Neuronal stem cell (in vitro differentiated cells): ENCODE measurements at regions not wholly inside any gene's neighbourhood (a gene's known extent, or its start where the extent isn't known, plus 50 kb on each side); places are given as distances from the start of the nearest gene placed in this dataset.

Experiments
- DNase-seq: peaks from one replicate; pipeline ENCODE4 v3.0.0-alpha.2; 2013; ENCODE audit warnings: low spot score
- H2AFZ ChIP-seq: one replicate; pipeline ENCODE4 v1.6.1; 2013; ENCODE audit warnings: mild to moderate bottlenecking, low read length, inconsistent platforms
- H2AK5ac ChIP-seq: 2 replicates; pipeline ENCODE4 v1.6.1; 2013; ENCODE audit warnings: low read depth, mild to moderate bottlenecking, inconsistent platforms, low read length, moderate library complexity, mixed read lengths
- H2BK120ac ChIP-seq: 2 replicates; pipeline ENCODE4 v1.6.1; 2013; ENCODE audit warnings: low read depth, mild to moderate bottlenecking, inconsistent platforms, low read length, moderate library complexity, mixed read lengths
- H2BK12ac ChIP-seq: one replicate; pipeline ENCODE4 v1.6.1; 2013; ENCODE audit warnings: low read length, inconsistent platforms
- H2BK15ac ChIP-seq: 2 replicates; pipeline ENCODE4 v1.6.1; 2013; ENCODE audit warnings: mild to moderate bottlenecking, low read length, inconsistent platforms, mixed read lengths
- H2BK5ac ChIP-seq: one replicate; pipeline ENCODE4 v1.6.1; 2013; ENCODE audit warnings: inconsistent platforms, mild to moderate bottlenecking, low read length, moderate library complexity
- H3K14ac ChIP-seq: one replicate; pipeline ENCODE4 v1.6.1; 2013; ENCODE audit warnings: low read length, inconsistent platforms
- H3K18ac ChIP-seq: 2 replicates; pipeline ENCODE4 v1.6.1; 2013; ENCODE audit warnings: low read length, inconsistent platforms
- H3K23ac ChIP-seq: 2 replicates; pipeline ENCODE4 v1.6.1; 2013; ENCODE audit warnings: low read depth, mild to moderate bottlenecking, mixed read lengths, low read length, inconsistent platforms; ENCODE audit not compliant: poor library complexity
- H3K27ac ChIP-seq: replicated peaks from 3 replicates; pipeline ENCODE4 v1.5.1; 2013; ENCODE audit warnings: low read length, inconsistent platforms
- H3K27me3 ChIP-seq, 3 experiments: 2 replicates each; pipeline ENCODE4 v1.6.1; 2013; ENCODE audit warnings: low read length in 3 of 3, mild to moderate bottlenecking in 2 of 3, inconsistent platforms in 1 of 3, low read depth in 1 of 3, mixed read lengths in 1 of 3, moderate library complexity in 1 of 3; ENCODE audit not compliant: control insufficient read depth in 3 of 3, insufficient read depth in 3 of 3
- H3K36me3 ChIP-seq, 2 donors: replicated peaks in 1 of 2; 2 replicates each; pipeline ENCODE4 v1.6.1; 2013; ENCODE audit warnings: low read length in 2 of 2; ENCODE audit not compliant: control insufficient read depth in 2 of 2, insufficient read depth in 2 of 2
- H3K4ac ChIP-seq: 2 replicates; pipeline ENCODE4 v1.6.1; 2013; ENCODE audit warnings: inconsistent platforms, mild to moderate bottlenecking, low read length, moderate library complexity
- H3K4me1 ChIP-seq, 2 donors: 1 replicate in 1 of 2; 2 replicates in 1 of 2; pipeline ENCODE4 v1.6.1; 2013; ENCODE audit warnings: low read length in 2 of 2, low read depth in 1 of 2; ENCODE audit not compliant: control insufficient read depth in 2 of 2, insufficient read depth in 1 of 2
- H3K4me2 ChIP-seq: one replicate; pipeline ENCODE4 v1.6.1; 2013; ENCODE audit warnings: mild to moderate bottlenecking, low read length, inconsistent platforms; ENCODE audit not compliant: insufficient read depth, poor library complexity, severe bottlenecking
- H3K4me3 ChIP-seq, 2 donors: 2 replicates each; pipeline ENCODE4 v1.5.1; 2013; ENCODE audit warnings: low read length in 2 of 2, mild to moderate bottlenecking in 2 of 2, inconsistent platforms in 1 of 2, moderate library complexity in 1 of 2
- H3K79me1 ChIP-seq: one replicate; pipeline ENCODE4 v1.6.1; 2013; ENCODE audit warnings: low read depth, mild to moderate bottlenecking, inconsistent platforms, low read length, moderate library complexity
- H3K9ac ChIP-seq: one replicate; pipeline ENCODE4 v1.6.1; 2013; ENCODE audit warnings: mild to moderate bottlenecking, low read depth, low read length, inconsistent platforms; ENCODE audit not compliant: poor library complexity
- H3K9me3 ChIP-seq, 2 donors: replicated peaks in 1 of 2; 2 replicates each; pipeline versions ENCODE3 to v1.6.1; 2013; ENCODE audit warnings: low read length in 2 of 2, mild to moderate bottlenecking in 2 of 2, inconsistent platforms in 1 of 2, low read depth in 1 of 2, mixed read lengths in 1 of 2, moderate library complexity in 1 of 2; ENCODE audit not compliant: control insufficient read depth in 2 of 2, insufficient read depth in 1 of 2
- H4K8ac ChIP-seq: one replicate; pipeline ENCODE4 v1.6.1; 2013; ENCODE audit warnings: low read depth, mild to moderate bottlenecking, inconsistent platforms, low read length, moderate library complexity
- H4K91ac ChIP-seq: one replicate; pipeline ENCODE4 v1.6.1; 2013; ENCODE audit warnings: low read length, low read depth, mild to moderate bottlenecking, inconsistent platforms; ENCODE audit not compliant: poor library complexity
- WGBS, 2 donors: extraction: QIAGEN DNeasy Blood & Tissue Kit; methylation state at CpG; one replicate each; pipeline ENCODE4 v1.1.7; 2013; ENCODE audit warnings: missing lambda C conversion rate in 2 of 2, mixed read lengths in 1 of 2; ENCODE audit not compliant: insufficient read length in 2 of 2, insufficient replicate concordance in 1 of 2; ENCODE audit errors: extremely low coverage in 2 of 2; 5-methylcytosine and 5-hydroxymethylcytosine counted together

- Histone ChIP-seq H2AFZ (no peak overlapping the region), H3K4me1 (no peaks in the 10 kb centered on the region), H2AK5ac (peak overlapping the region; percentile 76), H3K4me2 (peak overlapping the region; percentile 78), H3K9ac (peak overlapping the region; percentile 98), H2BK120ac (peak overlapping the region; percentile 92), H3K4me3 (peak overlapping the region in 1 of 2 donors; percentile 84), H4K91ac (no peak overlapping the region), H2BK15ac (peak overlapping the region; percentile 85), H3K36me3 (peaks cover 0 to 3% of the 10 kb centered on the region in 2 donors), H2BK12ac (no peak overlapping the region), H4K8ac (no peak overlapping the region), H3K79me1 (no peaks in the 10 kb centered on the region), H2BK5ac (peak overlapping the region; percentile 89), H3K27me3 (peaks cover 0 to 60% (median 0%) of the 10 kb centered on the region in 3 experiments), H3K23ac (peak overlapping the region; percentile 55), H3K9me3 (peaks cover 0 to 4% of the 10 kb centered on the region in 2 donors), H3K27ac (peak overlapping the region; percentile 86), H3K4ac (no peak overlapping the region), H3K14ac (no peak overlapping the region), H3K18ac (peak overlapping the region; percentile 99)
- no CpG with 5 or more reads among the region's 9 CpGs for WGBS, 2 donors
- DNase-seq = no peak
Observed at GRCh38 chr10:109457302-109457638, 466.0 kb downstream of the XPNPEP1 start.

GRCh38 chr10:109456566-109457301 lies 466.6 kb downstream of the XPNPEP1 start:
- H3K4me3 ChIP-seq = peak overlapping the region in 1 of 2 donors; percentile 84
- H2AFZ ChIP-seq = no peak overlapping the region
- no peaks in the 10 kb centered on the region for H3K4me1 ChIP-seq
- WGBS, 2 donors = no CpG with 5 or more reads among the region's 59 CpGs
- peak overlapping the region; percentile 45 for H4K8ac ChIP-seq
- H3K27ac ChIP-seq = peak overlapping the region; percentile 86
- no peak overlapping the region for H3K14ac ChIP-seq
- H3K4me2 ChIP-seq = peak overlapping the region; percentile 78
- H3K23ac ChIP-seq = peak overlapping the region; percentile 55
- H3K36me3 ChIP-seq = peaks cover 0 to 3% of the 10 kb centered on the region in 2 donors
- H2AK5ac ChIP-seq = peak overlapping the region; percentile 76
- H3K9ac ChIP-seq = peak overlapping the region; percentile 98
- no peaks in the 10 kb centered on the region for H3K79me1 ChIP-seq
- H2BK120ac ChIP-seq = peak overlapping the region; percentile 92
- H4K91ac ChIP-seq = peak overlapping the region; percentile 14
- peak; percentile 48 for DNase-seq
- H2BK12ac ChIP-seq = no peak overlapping the region
- peak overlapping the region; percentile 85 for H2BK15ac ChIP-seq
- peak overlapping the region; percentile 89 for H2BK5ac ChIP-seq
- H3K18ac ChIP-seq = peak overlapping the region; percentile 99
- H3K9me3 ChIP-seq = peaks cover 0 to 4% of the 10 kb centered on the region in 2 donors
- H3K27me3 ChIP-seq = peaks cover 0 to 60% (median 0%) of the 10 kb centered on the region in 3 experiments
- no peak overlapping the region for H3K4ac ChIP-seq

GRCh38 chr10:109454691-109455090 lies 468.6 kb downstream of the XPNPEP1 start:
- Histone ChIP-seq H3K23ac (no peak overlapping the region), H3K27ac (no peak overlapping the region), H3K9ac (no peak overlapping the region), H2BK12ac (no peak overlapping the region), H4K91ac (no peak overlapping the region), H3K18ac (no peak overlapping the region), H2BK5ac (no peak overlapping the region), H2AFZ (no peak overlapping the region), H3K79me1 (no peaks in the 10 kb centered on the region), H2BK15ac (no peak overlapping the region), H3K4me2 (no peak overlapping the region), H3K4me3 (no peak overlapping the region), H3K4ac (no peak overlapping the region), H2AK5ac (no peak overlapping the region), H2BK120ac (no peak overlapping the region), H3K14ac (no peak overlapping the region), H3K9me3 (peaks cover 0 to 4% of the 10 kb centered on the region in 2 donors), H4K8ac (no peak overlapping the region), H3K27me3 (peaks cover 0 to 60% (median 0%) of the 10 kb centered on the region in 3 experiments), H3K36me3 (peaks cover 0 to 3% of the 10 kb centered on the region in 2 donors), H3K4me1 (peaks cover 0 to 3% of the 10 kb centered on the region in 2 donors)
- DNase-seq = no peak
- WGBS, 2 donors = no CpG with 5 or more reads among the region's 1 CpG

- no peaks in the 10 kb centered on the region for H3K36me3 ChIP-seq
- H2BK12ac ChIP-seq = no peak overlapping the region
- H2BK120ac ChIP-seq = no peak overlapping the region
- no peak overlapping the region for H2BK5ac ChIP-seq
- no peak for DNase-seq
- no peak overlapping the region for H4K8ac ChIP-seq
- H3K79me1 ChIP-seq = no peaks in the 10 kb centered on the region
- H3K9ac ChIP-seq = no peak overlapping the region
- H3K4me2 ChIP-seq = no peak overlapping the region
- no peak overlapping the region for H2BK15ac ChIP-seq
- H3K4me3 ChIP-seq = no peak overlapping the region
- H2AK5ac ChIP-seq = no peak overlapping the region
- no CpG with 5 or more reads among the region's 2 CpGs for WGBS, 2 donors
- H3K23ac ChIP-seq = no peak overlapping the region
- H3K27me3 ChIP-seq = peaks cover 0 to 41% (median 0%) of the 10 kb centered on the region in 3 experiments
- H3K4ac ChIP-seq = no peak overlapping the region
- H4K91ac ChIP-seq = no peak overlapping the region
- H3K27ac ChIP-seq = no peak overlapping the region
- H3K14ac ChIP-seq = no peak overlapping the region
- H3K4me1 ChIP-seq = peaks cover 0 to 10% of the 10 kb centered on the region in 2 donors
- H2AFZ ChIP-seq = no peak overlapping the region
- no peak overlapping the region for H3K18ac ChIP-seq
- H3K9me3 ChIP-seq = no peaks in the 10 kb centered on the region
Observed at GRCh38 chr10:109451879-109452278, 471.4 kb downstream of the XPNPEP1 start.
